H1 (cell line): ENCODE measurements at regions not wholly inside any gene's neighbourhood (a gene's known extent, or its start where the extent isn't known, plus 50 kb on each side); places are given as distances from the start of the nearest gene placed in this dataset.

ENCODE experiments used
- CHD1 ChIP-seq: IDR thresholded peaks from 2 replicates; pipeline ENCODE4 v1.6.1; 2012; ENCODE audit warnings: low read depth, low read length, improper control_type of control experiment
- CHD7 ChIP-seq: fragments of 300-600 bp; sonication (generic); IDR thresholded peaks from 2 replicates; pipeline ENCODE4 v1.7.1; 2012; ENCODE audit warnings: low read length, moderate library complexity, mild to moderate bottlenecking, inconsistent platforms; ENCODE audit not compliant: insufficient replicate concordance
- HDAC6 ChIP-seq: IDR thresholded peaks from one replicate; pipeline ENCODE4 v1.7.1; 2012; ENCODE audit warnings: low read depth, mild to moderate bottlenecking, inconsistent platforms, low read length, moderate library complexity
- MAFK ChIP-seq: IDR thresholded peaks from 2 replicates; pipeline ENCODE4 v1.6.1; 2012; ENCODE audit warnings: low read depth, mild to moderate bottlenecking, improper control_type of control experiment, low read length
- PHF8 ChIP-seq: fragments of 200-600 bp; sonication (generic); conservative IDR thresholded peaks from 2 replicates; pipeline ENCODE4 v1.7.1; 2012; ENCODE audit warnings: low read depth, mild to moderate bottlenecking, inconsistent platforms, low read length, moderate library complexity
- RNF2 ChIP-seq: fragments of 200-900, 300-1000 bp; sonication (generic); IDR thresholded peaks from 2 replicates; pipeline ENCODE4 v1.7.1; 2016; ENCODE audit warnings: borderline replicate concordance, low read depth, mild to moderate bottlenecking, antibody characterized with exemption, low read length; ENCODE audit not compliant: poor library complexity, severe bottlenecking; ENCODE audit errors: missing control alignments
- SP2 ChIP-seq: IDR thresholded peaks from 2 replicates; pipeline ENCODE4 v1.6.1; 2012; ENCODE audit warnings: mild to moderate bottlenecking, low read length, inconsistent platforms
- SRF ChIP-seq: IDR thresholded peaks from 2 replicates; pipeline ENCODE4 v1.6.1; 2011; ENCODE audit warnings: mild to moderate bottlenecking, low read depth, low read length, moderate library complexity
- TAF7 ChIP-seq: optimal IDR thresholded peaks from 2 replicates; pipeline ENCODE3; 2011; ENCODE audit warnings: low read depth, mild to moderate bottlenecking, inconsistent platforms, low read length, moderate library complexity, borderline replicate concordance
- TBP ChIP-seq: IDR thresholded peaks from 2 replicates; pipeline ENCODE4 v1.6.1; 2011; ENCODE audit warnings: low read depth, low read length, improper control_type of control experiment
- TCF12 ChIP-seq: IDR thresholded peaks from 2 replicates; pipeline ENCODE4 v1.6.1; 2011; ENCODE audit warnings: low read depth, mild to moderate bottlenecking, low read length

GRCh38 chr11:16527525-16528246, 171.3 kb upstream of the SOX6 start (continued):
- TF ChIP-seq CHD7, result no peak
- no peak for TF ChIP-seq PHF8
- TF ChIP-seq HDAC6, result no peak
- no peak for TF ChIP-seq RNF2
- TF ChIP-seq TCF12, result no peak
- TF ChIP-seq MAFK, result no peak
- no peak for TF ChIP-seq SRF
- no peak for TF ChIP-seq SP2
- no peak for TF ChIP-seq CHD1
- no peak for TF ChIP-seq TBP
- no peak for TF ChIP-seq TAF7
